ENCODE measurements at regions not wholly inside any gene's neighbourhood (a gene's known extent, or its start where the extent isn't known, plus 50 kb on each side); places are given as distances from the start of the nearest gene placed in this dataset.

GRCh38 chr12:19689226-19689625 lies 249.9 kb downstream of the AEBP2 start:
- H3F3A ChIP-seq (ENCODE audit: low read depth) = no peaks in the 10 kb centered on the region
- H3K79me2 ChIP-seq (ENCODE audit: insufficient read depth, low read length) = no peaks in the 10 kb centered on the region
- H3K9me2 ChIP-seq (replicated peaks; ENCODE audit: low read depth, low read length) = no peaks in the 10 kb centered on the region
- TF ChIP-seq CTCF (conservative IDR thresholded peaks at IDR 0.05; ENCODE audit: low read length) (no peak), EZH2phosphoT487 (IDR thresholded peaks at IDR 0.05; ENCODE audit: borderline replicate concordance) (no peak)
- H4K20me1 ChIP-seq (ENCODE audit: insufficient read depth, low read length, poor library complexity, severe bottlenecking) = no peaks in the 10 kb centered on the region
- H3K36me3 ChIP-seq (ENCODE audit: insufficient read depth, low read length) = no peaks in the 10 kb centered on the region
- no peak overlapping the region for H2AFZ ChIP-seq (ENCODE audit: low read length)
- no peaks in the 10 kb centered on the region for H3K9me3 ChIP-seq (ENCODE audit: insufficient read depth, low read depth, low read length)
- H3K9ac ChIP-seq (ENCODE audit: low read depth, low read length, poor library complexity, severe bottlenecking) = no peak overlapping the region
- no peak overlapping the region for H3K4me2 ChIP-seq (ENCODE audit: low read depth, low read length, poor library complexity, severe bottlenecking)
- H3K27me3 ChIP-seq (ENCODE audit: insufficient read depth, low read length, poor library complexity, severe bottlenecking) = no peaks in the 10 kb centered on the region
- no peak overlapping the region for H3K4me3 ChIP-seq (ENCODE audit: low read length, poor library complexity, severe bottlenecking)
- H3K4me1 ChIP-seq (ENCODE audit: insufficient read depth, low read length, poor library complexity, severe bottlenecking) = no peaks in the 10 kb centered on the region

GRCh38 chr12:19689801-19690472 lies 250.6 kb downstream of the AEBP2 start:
- H3K27me3 ChIP-seq (ENCODE audit: insufficient read depth, low read length, poor library complexity, severe bottlenecking) = no peaks in the 10 kb centered on the region
- no peak overlapping the region for H2AFZ ChIP-seq (ENCODE audit: low read length)
- H3K9me3 ChIP-seq (ENCODE audit: insufficient read depth, low read depth, low read length) = no peaks in the 10 kb centered on the region
- no peaks in the 10 kb centered on the region for H3K9me2 ChIP-seq (replicated peaks; ENCODE audit: low read depth, low read length)
- no peak overlapping the region for H3K9ac ChIP-seq (ENCODE audit: low read depth, low read length, poor library complexity, severe bottlenecking)
- H3K4me3 ChIP-seq (ENCODE audit: low read length, poor library complexity, severe bottlenecking) = no peak overlapping the region
- TF ChIP-seq EZH2phosphoT487 (IDR thresholded peaks at IDR 0.05; ENCODE audit: borderline replicate concordance) (no peak), CTCF (conservative IDR thresholded peaks at IDR 0.05; ENCODE audit: low read length) (no peak)
- no peaks in the 10 kb centered on the region for H4K20me1 ChIP-seq (ENCODE audit: insufficient read depth, low read length, poor library complexity, severe bottlenecking)
- no peaks in the 10 kb centered on the region for H3F3A ChIP-seq (ENCODE audit: low read depth)
- H3K79me2 ChIP-seq (ENCODE audit: insufficient read depth, low read length) = no peaks in the 10 kb centered on the region
- H3K4me2 ChIP-seq (ENCODE audit: low read depth, low read length, poor library complexity, severe bottlenecking) = no peak overlapping the region
- H3K36me3 ChIP-seq (ENCODE audit: insufficient read depth, low read length) = no peaks in the 10 kb centered on the region
- peaks cover under 1% of the 10 kb centered on the region for H3K4me1 ChIP-seq (ENCODE audit: insufficient read depth, low read length, poor library complexity, severe bottlenecking)

- H3K9me2 ChIP-seq (replicated peaks; ENCODE audit: low read depth, low read length) = no peaks in the 10 kb centered on the region
- H3F3A ChIP-seq (ENCODE audit: low read depth) = no peaks in the 10 kb centered on the region
- H3K9me3 ChIP-seq (ENCODE audit: insufficient read depth, low read depth, low read length) = no peaks in the 10 kb centered on the region
- no peak overlapping the region for H3K9ac ChIP-seq (ENCODE audit: low read depth, low read length, poor library complexity, severe bottlenecking)
- TF ChIP-seq CTCF (conservative IDR thresholded peaks at IDR 0.05; ENCODE audit: low read length) = no peak
- TF ChIP-seq EZH2phosphoT487 (IDR thresholded peaks at IDR 0.05; ENCODE audit: borderline replicate concordance) = no peak
- H2AFZ ChIP-seq (ENCODE audit: low read length) = no peak overlapping the region
- no peaks in the 10 kb centered on the region for H3K36me3 ChIP-seq (ENCODE audit: insufficient read depth, low read length)
- peaks cover 4% of the 10 kb centered on the region for H3K4me1 ChIP-seq (ENCODE audit: insufficient read depth, low read length, poor library complexity, severe bottlenecking)
- no peaks in the 10 kb centered on the region for H4K20me1 ChIP-seq (ENCODE audit: insufficient read depth, low read length, poor library complexity, severe bottlenecking)
- H3K79me2 ChIP-seq (ENCODE audit: insufficient read depth, low read length) = no peaks in the 10 kb centered on the region
- no peak overlapping the region for H3K4me3 ChIP-seq (ENCODE audit: low read length, poor library complexity, severe bottlenecking)
- no peak overlapping the region for H3K4me2 ChIP-seq (ENCODE audit: low read depth, low read length, poor library complexity, severe bottlenecking)
- no peaks in the 10 kb centered on the region for H3K27me3 ChIP-seq (ENCODE audit: insufficient read depth, low read length, poor library complexity, severe bottlenecking)
Measured at GRCh38 chr12:19692091-19692490, 252.8 kb downstream of the AEBP2 start.
